Trophoblast cell (in vitro differentiated cells and primary cell): ENCODE measurements at regions not wholly inside any gene's neighbourhood (a gene's known extent, or its start where the extent isn't known, plus 50 kb on each side); places are given as distances from the start of the nearest gene placed in this dataset.

ENCODE experiments used
- DNase-seq, 2 donors: peaks; one replicate each; pipeline ENCODE4 v3.0.0-alpha.2; 2016
- H2AFZ ChIP-seq: 2 replicates; pipeline ENCODE4 v1.6.1; 2013; ENCODE audit warnings: low read length, moderate library complexity, mild to moderate bottlenecking; ENCODE audit not compliant: insufficient read depth, poor library complexity
- H2AK5ac ChIP-seq: 2 replicates; pipeline ENCODE4 v1.6.1; 2013; ENCODE audit warnings: mild to moderate bottlenecking, low read length
- H2BK120ac ChIP-seq: 2 replicates; pipeline ENCODE4 v1.6.1; 2013; ENCODE audit warnings: low read length, mild to moderate bottlenecking, moderate library complexity; ENCODE audit not compliant: insufficient read depth, poor library complexity
- H2BK12ac ChIP-seq: 2 replicates; pipeline ENCODE4 v1.6.1; 2013; ENCODE audit warnings: mild to moderate bottlenecking, low read length, moderate library complexity
- H2BK5ac ChIP-seq: 2 replicates; pipeline ENCODE4 v1.6.1; 2013; ENCODE audit warnings: low read length, low read depth, moderate library complexity, mild to moderate bottlenecking; ENCODE audit not compliant: poor library complexity
- H3K14ac ChIP-seq: 2 replicates; pipeline ENCODE4 v1.6.1; 2013; ENCODE audit warnings: mild to moderate bottlenecking, low read length
- H3K18ac ChIP-seq: 2 replicates; pipeline ENCODE4 v1.6.1; 2013; ENCODE audit warnings: mild to moderate bottlenecking, low read length
- H3K23ac ChIP-seq: 2 replicates; pipeline ENCODE4 v1.6.1; 2013; ENCODE audit warnings: low read length
- H3K27ac ChIP-seq: 2 replicates; pipeline ENCODE4 v1.5.1; 2013; ENCODE audit warnings: low read depth, mild to moderate bottlenecking, inconsistent platforms, low read length, moderate library complexity
- H3K27me3 ChIP-seq: 2 replicates; pipeline ENCODE4 v1.6.1; 2013; ENCODE audit warnings: inconsistent platforms, mild to moderate bottlenecking, low read length, moderate library complexity; ENCODE audit not compliant: insufficient read depth
- H3K36me3 ChIP-seq, 2 experiments: 1 replicate in 1 of 2; 2 replicates in 1 of 2; pipeline ENCODE4 v1.6.1; 2013; ENCODE audit warnings: low read length in 2 of 2, mild to moderate bottlenecking in 2 of 2, moderate library complexity in 1 of 2; ENCODE audit not compliant: insufficient read depth in 2 of 2, control insufficient read depth in 1 of 2
- H3K4ac ChIP-seq: 2 replicates; pipeline ENCODE4 v1.6.1; 2013; ENCODE audit warnings: low read depth, mild to moderate bottlenecking, low read length, moderate library complexity
- H3K4me1 ChIP-seq, 2 experiments: 1 replicate in 1 of 2; 2 replicates in 1 of 2; pipeline ENCODE4 v1.6.1; 2013; ENCODE audit warnings: low read length in 2 of 2, mild to moderate bottlenecking in 2 of 2, moderate library complexity in 1 of 2; ENCODE audit not compliant: insufficient read depth in 2 of 2, control insufficient read depth in 1 of 2
- H3K4me2 ChIP-seq: 2 replicates; pipeline ENCODE4 v1.6.1; 2013; ENCODE audit warnings: inconsistent platforms, mild to moderate bottlenecking, low read length, moderate library complexity
- H3K4me3 ChIP-seq: 2 replicates; pipeline ENCODE4 v1.5.1; 2013; ENCODE audit warnings: mild to moderate bottlenecking, low read depth, low read length, inconsistent platforms
- H3K79me1 ChIP-seq: one replicate; pipeline ENCODE4 v1.6.1; 2013; ENCODE audit warnings: low read length
- H3K79me2 ChIP-seq: 2 replicates; pipeline ENCODE4 v1.6.1; 2013; ENCODE audit warnings: low read length, mild to moderate bottlenecking; ENCODE audit not compliant: control insufficient read depth, insufficient read depth, poor library complexity
- H3K9ac ChIP-seq: 2 replicates; pipeline ENCODE4 v1.6.1; 2013; ENCODE audit warnings: mild to moderate bottlenecking, low read length
- H3K9me3 ChIP-seq: 2 replicates; pipeline ENCODE4 v1.6.1; 2013; ENCODE audit warnings: low read depth, mild to moderate bottlenecking, control low read depth, inconsistent platforms, low read length; ENCODE audit not compliant: insufficient read depth
- H4K12ac ChIP-seq: 2 replicates; pipeline ENCODE4 v1.6.1; 2013; ENCODE audit warnings: low read depth, mild to moderate bottlenecking, low read length, moderate library complexity
- H4K8ac ChIP-seq: 2 replicates; pipeline ENCODE4 v1.6.1; 2013; ENCODE audit warnings: low read depth, mild to moderate bottlenecking, low read length, moderate library complexity
- H4K91ac ChIP-seq: one replicate; pipeline ENCODE4 v1.6.1; 2013; ENCODE audit warnings: low read depth, mild to moderate bottlenecking, low read length, moderate library complexity
- WGBS: extraction: QIAGEN DNeasy Blood & Tissue Kit; methylation state at CpG from one replicate; pipeline ENCODE4 v1.1.7; 2013; ENCODE audit warnings: missing lambda C conversion rate; ENCODE audit not compliant: insufficient read length, insufficient coverage; ENCODE audit errors: extremely low coverage; 5-methylcytosine and 5-hydroxymethylcytosine counted together

DNA sequence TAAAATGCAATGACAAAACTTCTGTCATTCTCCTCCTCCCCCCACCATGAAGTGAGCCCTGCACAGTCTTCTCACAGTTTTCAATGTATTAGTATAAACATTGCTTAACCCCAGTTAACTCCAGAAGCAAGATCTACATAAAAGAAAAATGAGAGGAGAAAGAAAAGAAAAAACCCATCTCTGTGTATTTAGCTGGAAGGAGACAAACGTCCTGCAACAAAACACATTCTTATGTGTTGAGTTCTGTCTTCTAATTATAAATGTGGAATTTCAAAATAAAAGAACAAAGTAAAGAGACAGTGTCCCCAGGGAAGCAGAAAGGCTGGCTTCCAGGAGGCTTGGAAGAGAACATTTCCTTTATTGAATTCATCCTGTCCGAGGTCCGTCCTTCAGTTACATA lies 491.9 kb upstream of the TUSC1 start:
- DNase-seq = no peak
- H3K27ac ChIP-seq = no peak overlapping the region
- no peak overlapping the region for H2BK5ac ChIP-seq
- H2BK12ac ChIP-seq = no peak overlapping the region
- H3K4me3 ChIP-seq = no peak overlapping the region
- no CpG with 5 or more reads among the region's 3 CpGs for WGBS
- H3K23ac ChIP-seq = no peak overlapping the region
- no peak overlapping the region for H3K14ac ChIP-seq
- no peak overlapping the region for H2BK120ac ChIP-seq
- H2AFZ ChIP-seq = no peak overlapping the region
- H3K36me3 ChIP-seq = no peaks in the 10 kb centered on the region
- H2AK5ac ChIP-seq = no peak overlapping the region
- H3K9me3 ChIP-seq = no peaks in the 10 kb centered on the region
- no peaks in the 10 kb centered on the region for H3K79me2 ChIP-seq
- H3K4ac ChIP-seq = no peak overlapping the region
- H3K9ac ChIP-seq = no peak overlapping the region
- no peak overlapping the region for H3K18ac ChIP-seq
- H3K4me1 ChIP-seq = no peaks in the 10 kb centered on the region
- H3K27me3 ChIP-seq = no peaks in the 10 kb centered on the region
- no peak overlapping the region for H4K91ac ChIP-seq
- H3K79me1 ChIP-seq = no peaks in the 10 kb centered on the region
- no peak overlapping the region for H3K4me2 ChIP-seq
- no peak overlapping the region for H4K12ac ChIP-seq
- H4K8ac ChIP-seq = no peak overlapping the region

DNA sequence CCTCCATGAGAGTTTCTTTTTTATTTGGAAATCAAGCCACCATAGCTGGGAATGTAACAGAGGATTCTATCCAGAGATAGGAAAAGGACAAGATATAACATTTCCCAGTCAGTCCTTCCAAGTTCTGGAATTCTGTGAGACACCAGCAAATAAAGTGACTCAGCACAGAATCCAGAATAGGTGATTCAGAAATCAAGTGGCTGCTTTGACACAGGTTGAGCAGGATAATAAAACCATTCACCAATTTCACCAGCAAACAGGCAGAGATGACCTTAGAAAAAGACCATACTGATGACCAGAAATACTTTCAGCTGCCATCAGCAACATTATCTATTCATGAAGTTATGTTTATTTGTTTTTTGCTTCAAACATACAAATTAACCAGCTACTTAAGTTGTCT lies 491.5 kb upstream of the TUSC1 start:
- Histone ChIP-seq H2AK5ac (no peak overlapping the region), H3K27me3 (no peaks in the 10 kb centered on the region), H3K4ac (no peak overlapping the region), H2BK120ac (no peak overlapping the region), H2AFZ (no peak overlapping the region), H3K4me2 (no peak overlapping the region), H3K4me1 (no peaks in the 10 kb centered on the region), H3K14ac (no peak overlapping the region), H3K18ac (no peak overlapping the region), H3K27ac (no peak overlapping the region), H4K12ac (no peak overlapping the region), H3K23ac (no peak overlapping the region), H2BK5ac (no peak overlapping the region), H3K9ac (no peak overlapping the region), H3K79me2 (no peaks in the 10 kb centered on the region), H3K36me3 (no peaks in the 10 kb centered on the region), H3K4me3 (no peak overlapping the region), H3K9me3 (no peaks in the 10 kb centered on the region), H3K79me1 (no peaks in the 10 kb centered on the region), H4K8ac (no peak overlapping the region), H4K91ac (no peak overlapping the region), H2BK12ac (no peak overlapping the region)
- no peak for DNase-seq

DNA sequence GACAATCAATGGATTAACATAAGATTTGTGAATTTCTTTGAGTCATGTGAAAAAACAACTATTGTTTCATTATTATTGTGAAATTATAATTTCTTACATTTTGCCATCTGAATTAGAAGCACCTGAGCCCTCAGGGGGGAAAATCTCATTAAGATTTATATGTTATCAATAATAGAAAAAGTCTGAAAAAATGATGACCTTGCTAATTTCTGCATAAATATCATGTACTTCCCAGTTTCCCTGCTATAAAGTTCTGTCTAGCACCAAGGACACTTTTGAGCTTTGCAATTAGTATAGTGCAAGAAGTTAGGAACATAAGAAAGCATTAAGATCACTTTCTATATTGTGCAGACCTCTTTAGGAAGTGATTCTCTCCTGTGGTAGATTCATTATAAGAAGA lies 488.3 kb upstream of the TUSC1 start:
- Histone ChIP-seq H2AK5ac (no peak overlapping the region), H3K79me1 (no peaks in the 10 kb centered on the region), H3K79me2 (no peaks in the 10 kb centered on the region), H4K91ac (no peak overlapping the region), H3K9ac (no peak overlapping the region), H2BK12ac (no peak overlapping the region), H3K18ac (no peak overlapping the region), H3K23ac (no peak overlapping the region), H3K4me1 (no peaks in the 10 kb centered on the region), H2AFZ (no peak overlapping the region), H3K4me2 (no peak overlapping the region), H2BK5ac (no peak overlapping the region), H3K27ac (no peak overlapping the region), H4K8ac (no peak overlapping the region), H3K4me3 (no peak overlapping the region), H3K4ac (no peak overlapping the region), H3K36me3 (no peaks in the 10 kb centered on the region), H3K27me3 (no peaks in the 10 kb centered on the region), H3K14ac (no peak overlapping the region), H3K9me3 (no peaks in the 10 kb centered on the region), H2BK120ac (no peak overlapping the region), H4K12ac (no peak overlapping the region)
- no peak for DNase-seq

DNA sequence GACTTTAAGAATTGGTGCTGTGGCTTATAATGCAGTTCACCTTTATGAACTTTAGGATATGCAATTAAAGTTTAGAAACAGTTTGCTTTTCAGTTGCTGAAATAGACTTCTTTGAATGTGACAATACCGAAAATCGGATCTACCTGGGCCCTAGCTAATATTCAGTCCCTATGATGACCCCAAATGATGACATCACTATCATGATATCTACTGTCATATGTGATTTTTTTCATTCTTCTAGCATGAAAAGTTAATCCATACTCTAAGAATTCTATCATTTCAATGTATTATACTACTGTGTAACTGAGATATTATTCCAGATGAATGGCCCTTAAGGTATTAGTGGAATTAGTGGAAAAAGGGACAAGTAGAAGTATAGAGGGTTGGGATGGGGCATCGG lies 487.2 kb upstream of the TUSC1 start:
- no peak overlapping the region for H3K23ac ChIP-seq
- no peaks in the 10 kb centered on the region for H3K4me1 ChIP-seq
- no peak overlapping the region for H3K18ac ChIP-seq
- H3K27me3 ChIP-seq = no peaks in the 10 kb centered on the region
- H2BK5ac ChIP-seq = no peak overlapping the region
- no peak overlapping the region for H3K4me2 ChIP-seq
- H3K79me1 ChIP-seq = no peaks in the 10 kb centered on the region
- no peak overlapping the region for H4K8ac ChIP-seq
- no peak overlapping the region for H4K91ac ChIP-seq
- no peak for DNase-seq
- no peak overlapping the region for H3K14ac ChIP-seq
- H2BK12ac ChIP-seq = no peak overlapping the region
- no peak overlapping the region for H4K12ac ChIP-seq
- H3K36me3 ChIP-seq = no peaks in the 10 kb centered on the region
- H2AK5ac ChIP-seq = no peak overlapping the region
- no peak overlapping the region for H2AFZ ChIP-seq
- H3K4ac ChIP-seq = no peak overlapping the region
- no CpG with 5 or more reads among the region's 3 CpGs for WGBS
- H2BK120ac ChIP-seq = no peak overlapping the region
- H3K9me3 ChIP-seq = no peaks in the 10 kb centered on the region
- no peak overlapping the region for H3K9ac ChIP-seq
- no peaks in the 10 kb centered on the region for H3K79me2 ChIP-seq
- no peak overlapping the region for H3K4me3 ChIP-seq
- no peak overlapping the region for H3K27ac ChIP-seq

DNA sequence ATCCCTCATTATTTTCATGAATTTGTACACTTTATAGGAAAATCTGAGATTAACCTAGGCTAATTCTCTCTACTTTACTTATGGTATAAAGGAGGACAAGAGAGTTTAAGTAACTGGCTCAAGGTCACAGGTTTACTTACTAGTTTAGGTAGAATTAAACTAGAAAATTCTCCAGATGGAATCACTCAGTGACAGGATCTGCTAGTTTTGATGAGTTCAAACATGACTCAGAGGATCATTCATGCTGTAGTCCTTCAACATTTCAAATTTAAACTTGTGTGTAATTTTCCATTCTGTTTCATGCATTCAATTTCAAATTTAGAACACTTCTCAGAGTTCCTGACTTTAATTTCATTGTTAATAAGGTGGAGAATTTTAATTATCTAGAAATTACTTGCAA lies 485.7 kb upstream of the TUSC1 start:
- Histone ChIP-seq H2BK5ac (no peak overlapping the region), H3K79me1 (no peaks in the 10 kb centered on the region), H3K27me3 (no peaks in the 10 kb centered on the region), H2BK120ac (no peak overlapping the region), H3K14ac (no peak overlapping the region), H4K8ac (no peak overlapping the region), H3K27ac (no peak overlapping the region), H3K4me1 (no peaks in the 10 kb centered on the region), H3K18ac (no peak overlapping the region), H2BK12ac (no peak overlapping the region), H3K9me3 (no peaks in the 10 kb centered on the region), H2AFZ (no peak overlapping the region), H3K79me2 (no peaks in the 10 kb centered on the region), H3K4me3 (no peak overlapping the region), H3K9ac (no peak overlapping the region), H3K23ac (no peak overlapping the region), H4K12ac (no peak overlapping the region), H2AK5ac (no peak overlapping the region), H4K91ac (no peak overlapping the region), H3K4ac (no peak overlapping the region), H3K4me2 (no peak overlapping the region), H3K36me3 (no peaks in the 10 kb centered on the region)
- DNase-seq = no peak
